PC-3 (cell line): ENCODE measurements at regions not wholly inside any gene's neighbourhood (a gene's known extent, or its start where the extent isn't known, plus 50 kb on each side); places are given as distances from the start of the nearest gene placed in this dataset.

Experiments
- EZH2 ChIP-seq: fragments of 300-600 bp; sonication (generic); IDR thresholded peaks from one replicate; pipeline ENCODE4 v1.6.1; 2017; ENCODE audit warnings: antibody characterized with exemption, mild to moderate bottlenecking, low read length; ENCODE audit not compliant: unreplicated experiment
- TF ChIP-seq, protein P1 (sequence below): fragments of 300-600 bp; sonication (generic); conservative IDR thresholded peaks from 2 replicates; pipeline ENCODE4 v1.5.1; 2017; ENCODE audit warnings: antibody characterized with exemption, low read depth, mild to moderate bottlenecking, low read length

DNA sequence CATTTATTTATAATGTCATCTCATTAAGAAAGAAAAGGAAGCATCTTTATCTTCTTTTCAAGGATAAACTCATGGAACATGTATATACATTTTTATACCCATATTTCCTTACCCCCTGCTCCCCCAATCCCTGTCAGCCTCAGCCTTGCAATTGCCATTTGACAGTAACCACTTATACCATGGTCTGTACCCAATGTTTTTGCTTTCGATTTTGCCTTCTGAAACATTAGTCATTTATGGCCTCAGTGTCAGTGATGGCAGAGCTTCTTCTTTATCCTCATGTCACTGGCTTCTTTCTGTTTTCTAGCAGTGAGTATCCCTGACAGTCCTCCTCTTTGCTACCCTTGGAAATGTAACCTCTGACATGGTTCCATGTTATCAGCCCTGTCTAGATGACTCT is 228.4 kb downstream of the SPRY1 start:
- TF ChIP-seq, protein P1, sequence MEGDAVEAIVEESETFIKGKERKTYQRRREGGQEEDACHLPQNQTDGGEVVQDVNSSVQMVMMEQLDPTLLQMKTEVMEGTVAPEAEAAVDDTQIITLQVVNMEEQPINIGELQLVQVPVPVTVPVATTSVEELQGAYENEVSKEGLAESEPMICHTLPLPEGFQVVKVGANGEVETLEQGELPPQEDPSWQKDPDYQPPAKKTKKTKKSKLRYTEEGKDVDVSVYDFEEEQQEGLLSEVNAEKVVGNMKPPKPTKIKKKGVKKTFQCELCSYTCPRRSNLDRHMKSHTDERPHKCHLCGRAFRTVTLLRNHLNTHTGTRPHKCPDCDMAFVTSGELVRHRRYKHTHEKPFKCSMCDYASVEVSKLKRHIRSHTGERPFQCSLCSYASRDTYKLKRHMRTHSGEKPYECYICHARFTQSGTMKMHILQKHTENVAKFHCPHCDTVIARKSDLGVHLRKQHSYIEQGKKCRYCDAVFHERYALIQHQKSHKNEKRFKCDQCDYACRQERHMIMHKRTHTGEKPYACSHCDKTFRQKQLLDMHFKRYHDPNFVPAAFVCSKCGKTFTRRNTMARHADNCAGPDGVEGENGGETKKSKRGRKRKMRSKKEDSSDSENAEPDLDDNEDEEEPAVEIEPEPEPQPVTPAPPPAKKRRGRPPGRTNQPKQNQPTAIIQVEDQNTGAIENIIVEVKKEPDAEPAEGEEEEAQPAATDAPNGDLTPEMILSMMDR, result no peak
- no peak for TF ChIP-seq EZH2
